Ovary (tissue), 3 donors: ENCODE measurements at regions not wholly inside any gene's neighbourhood (a gene's known extent, or its start where the extent isn't known, plus 50 kb on each side); places are given as distances from the start of the nearest gene placed in this dataset.

Source experiments
- CTCF ChIP-seq, 3 donors: fragments of 450-650 bp in 2 of 3; fragments of 200-600 bp in 1 of 3; IDR thresholded peaks; one replicate each; pipeline versions ENCODE4 v1.5.1 to v1.8.0; 2016 to 2022; ENCODE audit warnings: antibody characterized with exemption in 3 of 3, mild to moderate bottlenecking in 1 of 3
- EP300 ChIP-seq: sonication (generic); formaldehyde crosslinking; IDR thresholded peaks from one replicate; pipeline ENCODE4 v1.6.1; 2017; ENCODE audit warnings: antibody characterized with exemption
- POLR2A ChIP-seq: fragments of 450-650 bp; IDR thresholded peaks from one replicate; pipeline ENCODE4 v1.6.1; 2017; ENCODE audit warnings: antibody characterized with exemption, mild to moderate bottlenecking, moderate library complexity
- donor health status: DM: no; HTN: no; CAD: no.

- TF ChIP-seq CTCF (IDR thresholded peaks at IDR 0.05), result no peak
- no peak for TF ChIP-seq POLR2A
- no peak for TF ChIP-seq EP300
These were observed 406.0 kb downstream of the TSHZ3 start for GRCh38 chr19:30943101-30943843.
